Panc1 (cell line): ENCODE measurements at regions not wholly inside any gene's neighbourhood (a gene's known extent, or its start where the extent isn't known, plus 50 kb on each side); places are given as distances from the start of the nearest gene placed in this dataset.

Experiments used
- POLR2AphosphoS5 ChIP-seq: IDR thresholded peaks from 2 replicates; pipeline ENCODE4 v1.6.1; 2012; ENCODE audit warnings: mild to moderate bottlenecking, low read depth, low read length, moderate library complexity
- TF ChIP-seq, protein P1 (sequence below): fragments of 450-650 bp; IDR thresholded peaks from 2 replicates; pipeline ENCODE4 v1.5.1; 2017; ENCODE audit warnings: mild to moderate bottlenecking
- TF ChIP-seq, protein P2 (sequence below), 2 experiments: IDR thresholded peaks; 2 replicates each; pipeline ENCODE4 v1.6.1; 2011 to 2012; ENCODE audit warnings: low read depth in 2 of 2, control low read depth in 1 of 2, low read length in 1 of 2, mild to moderate bottlenecking in 1 of 2, moderate library complexity in 1 of 2; ENCODE audit not compliant: insufficient read depth in 1 of 2

DNA sequence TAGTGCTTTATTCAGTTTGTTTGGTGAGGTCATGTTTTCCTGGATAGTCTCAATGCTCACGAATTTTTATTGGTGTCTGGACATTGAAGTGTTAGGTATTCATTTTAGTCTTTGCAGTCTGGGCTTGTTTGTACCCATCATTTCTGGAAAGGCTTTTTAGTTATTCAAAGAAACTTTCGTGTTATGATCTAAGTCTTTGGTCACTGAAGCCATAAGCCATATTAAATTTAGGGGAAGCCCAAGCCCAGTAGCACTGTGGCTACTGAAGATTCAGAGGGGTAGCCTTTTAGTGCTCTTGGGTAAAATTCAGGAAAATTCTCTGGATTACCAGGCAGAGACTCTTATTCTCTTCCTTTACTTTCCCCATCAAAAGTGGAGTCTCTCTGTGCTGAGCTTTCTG, 56.2 kb upstream of the PEX5L start:
- TF ChIP-seq, protein P1, sequence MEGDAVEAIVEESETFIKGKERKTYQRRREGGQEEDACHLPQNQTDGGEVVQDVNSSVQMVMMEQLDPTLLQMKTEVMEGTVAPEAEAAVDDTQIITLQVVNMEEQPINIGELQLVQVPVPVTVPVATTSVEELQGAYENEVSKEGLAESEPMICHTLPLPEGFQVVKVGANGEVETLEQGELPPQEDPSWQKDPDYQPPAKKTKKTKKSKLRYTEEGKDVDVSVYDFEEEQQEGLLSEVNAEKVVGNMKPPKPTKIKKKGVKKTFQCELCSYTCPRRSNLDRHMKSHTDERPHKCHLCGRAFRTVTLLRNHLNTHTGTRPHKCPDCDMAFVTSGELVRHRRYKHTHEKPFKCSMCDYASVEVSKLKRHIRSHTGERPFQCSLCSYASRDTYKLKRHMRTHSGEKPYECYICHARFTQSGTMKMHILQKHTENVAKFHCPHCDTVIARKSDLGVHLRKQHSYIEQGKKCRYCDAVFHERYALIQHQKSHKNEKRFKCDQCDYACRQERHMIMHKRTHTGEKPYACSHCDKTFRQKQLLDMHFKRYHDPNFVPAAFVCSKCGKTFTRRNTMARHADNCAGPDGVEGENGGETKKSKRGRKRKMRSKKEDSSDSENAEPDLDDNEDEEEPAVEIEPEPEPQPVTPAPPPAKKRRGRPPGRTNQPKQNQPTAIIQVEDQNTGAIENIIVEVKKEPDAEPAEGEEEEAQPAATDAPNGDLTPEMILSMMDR = no peak
- TF ChIP-seq, protein P2, sequence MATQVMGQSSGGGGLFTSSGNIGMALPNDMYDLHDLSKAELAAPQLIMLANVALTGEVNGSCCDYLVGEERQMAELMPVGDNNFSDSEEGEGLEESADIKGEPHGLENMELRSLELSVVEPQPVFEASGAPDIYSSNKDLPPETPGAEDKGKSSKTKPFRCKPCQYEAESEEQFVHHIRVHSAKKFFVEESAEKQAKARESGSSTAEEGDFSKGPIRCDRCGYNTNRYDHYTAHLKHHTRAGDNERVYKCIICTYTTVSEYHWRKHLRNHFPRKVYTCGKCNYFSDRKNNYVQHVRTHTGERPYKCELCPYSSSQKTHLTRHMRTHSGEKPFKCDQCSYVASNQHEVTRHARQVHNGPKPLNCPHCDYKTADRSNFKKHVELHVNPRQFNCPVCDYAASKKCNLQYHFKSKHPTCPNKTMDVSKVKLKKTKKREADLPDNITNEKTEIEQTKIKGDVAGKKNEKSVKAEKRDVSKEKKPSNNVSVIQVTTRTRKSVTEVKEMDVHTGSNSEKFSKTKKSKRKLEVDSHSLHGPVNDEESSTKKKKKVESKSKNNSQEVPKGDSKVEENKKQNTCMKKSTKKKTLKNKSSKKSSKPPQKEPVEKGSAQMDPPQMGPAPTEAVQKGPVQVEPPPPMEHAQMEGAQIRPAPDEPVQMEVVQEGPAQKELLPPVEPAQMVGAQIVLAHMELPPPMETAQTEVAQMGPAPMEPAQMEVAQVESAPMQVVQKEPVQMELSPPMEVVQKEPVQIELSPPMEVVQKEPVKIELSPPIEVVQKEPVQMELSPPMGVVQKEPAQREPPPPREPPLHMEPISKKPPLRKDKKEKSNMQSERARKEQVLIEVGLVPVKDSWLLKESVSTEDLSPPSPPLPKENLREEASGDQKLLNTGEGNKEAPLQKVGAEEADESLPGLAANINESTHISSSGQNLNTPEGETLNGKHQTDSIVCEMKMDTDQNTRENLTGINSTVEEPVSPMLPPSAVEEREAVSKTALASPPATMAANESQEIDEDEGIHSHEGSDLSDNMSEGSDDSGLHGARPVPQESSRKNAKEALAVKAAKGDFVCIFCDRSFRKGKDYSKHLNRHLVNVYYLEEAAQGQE (IDR thresholded peaks at IDR 0.05; ENCODE audit: insufficient read depth in 1 of 2, low read depth in 2 of 2, low read length in 1 of 2) = no peak
- no peak for TF ChIP-seq POLR2AphosphoS5
